GM10266 (cell line): ENCODE measurements at regions not wholly inside any gene's neighbourhood (a gene's known extent, or its start where the extent isn't known, plus 50 kb on each side); places are given as distances from the start of the nearest gene placed in this dataset.

ENCODE experiments used
- DNase-seq: peaks from one replicate; pipeline ENCODE4 v3.0.0; 2012; ENCODE audit errors: extremely low spot score
- TF ChIP-seq, protein P1 (sequence below): IDR thresholded peaks from 2 replicates; pipeline ENCODE4 v1.5.1; 2012; ENCODE audit warnings: mild to moderate bottlenecking, low read depth; ENCODE audit not compliant: control insufficient read depth, insufficient read depth; ENCODE audit errors: missing control alignments

DNA sequence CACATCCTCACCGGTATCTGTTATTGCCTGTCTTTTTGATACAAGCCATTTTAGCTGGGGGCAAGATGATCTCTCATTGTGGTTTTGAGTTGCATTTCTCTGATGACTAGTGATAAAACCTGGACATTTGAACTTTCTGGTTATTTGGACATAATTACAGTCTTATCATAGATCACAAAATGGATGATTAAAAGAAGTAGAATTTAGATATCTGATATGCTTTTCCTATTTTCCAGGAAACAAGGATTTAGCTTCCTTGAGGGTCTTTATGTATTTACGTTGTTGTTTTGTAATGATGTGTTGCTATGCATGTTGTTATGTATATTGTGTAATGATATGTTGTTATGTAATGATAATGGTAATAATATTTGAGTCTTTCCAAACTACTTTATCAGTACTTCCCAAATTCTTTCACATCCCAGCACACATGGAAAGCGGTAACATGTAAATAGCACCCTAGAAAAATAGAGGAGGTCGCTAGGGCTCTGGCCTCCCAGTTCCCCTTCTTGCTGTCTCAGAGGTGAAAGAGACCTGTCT lies 53.8 kb downstream of the GJD2 start:
- no peak for DNase-seq

GRCh38 chr15:34699968-34700640 lies 54.7 kb downstream of the GJD2 start:
- no peak for DNase-seq
- TF ChIP-seq, protein P1, sequence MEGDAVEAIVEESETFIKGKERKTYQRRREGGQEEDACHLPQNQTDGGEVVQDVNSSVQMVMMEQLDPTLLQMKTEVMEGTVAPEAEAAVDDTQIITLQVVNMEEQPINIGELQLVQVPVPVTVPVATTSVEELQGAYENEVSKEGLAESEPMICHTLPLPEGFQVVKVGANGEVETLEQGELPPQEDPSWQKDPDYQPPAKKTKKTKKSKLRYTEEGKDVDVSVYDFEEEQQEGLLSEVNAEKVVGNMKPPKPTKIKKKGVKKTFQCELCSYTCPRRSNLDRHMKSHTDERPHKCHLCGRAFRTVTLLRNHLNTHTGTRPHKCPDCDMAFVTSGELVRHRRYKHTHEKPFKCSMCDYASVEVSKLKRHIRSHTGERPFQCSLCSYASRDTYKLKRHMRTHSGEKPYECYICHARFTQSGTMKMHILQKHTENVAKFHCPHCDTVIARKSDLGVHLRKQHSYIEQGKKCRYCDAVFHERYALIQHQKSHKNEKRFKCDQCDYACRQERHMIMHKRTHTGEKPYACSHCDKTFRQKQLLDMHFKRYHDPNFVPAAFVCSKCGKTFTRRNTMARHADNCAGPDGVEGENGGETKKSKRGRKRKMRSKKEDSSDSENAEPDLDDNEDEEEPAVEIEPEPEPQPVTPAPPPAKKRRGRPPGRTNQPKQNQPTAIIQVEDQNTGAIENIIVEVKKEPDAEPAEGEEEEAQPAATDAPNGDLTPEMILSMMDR = no peak

More for the DNA sequence above, 53.8 kb downstream of the GJD2 start:
- TF ChIP-seq, protein P1 = no peak

DNA sequence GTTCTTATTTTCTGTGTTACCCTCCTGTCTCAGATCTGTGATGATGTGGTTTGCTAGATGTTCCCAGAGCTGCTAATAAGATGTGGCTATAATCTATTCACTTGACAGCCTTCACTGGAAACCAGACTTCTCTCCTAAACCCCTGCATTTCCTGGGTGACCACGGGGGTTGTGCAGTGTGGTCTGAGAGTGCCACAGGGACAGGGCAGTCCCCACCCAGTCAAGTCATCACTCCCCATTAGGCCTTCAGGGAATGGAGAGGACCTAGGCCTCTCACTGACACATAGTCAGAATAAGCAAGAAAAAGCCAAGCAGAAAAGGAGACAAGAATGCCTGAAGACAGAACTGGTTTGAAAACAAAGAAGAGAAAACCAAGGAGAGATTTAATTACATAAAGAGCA lies 58.3 kb downstream of the GJD2 start:
- DNase-seq = no peak
- TF ChIP-seq, protein P1 = no peak

- TF ChIP-seq, protein P1 = no peak
- DNase-seq = no peak
Measured at GRCh38 chr15:34693053-34693744, 61.6 kb downstream of the GJD2 start.

- no peak for DNase-seq
- TF ChIP-seq, protein P1 = no peak
Measured at GRCh38 chr15:34691034-34691433, 63.8 kb downstream of the GJD2 start.

- TF ChIP-seq, protein P1 = no peak
- no peak for DNase-seq
Measured at GRCh38 chr15:34688699-34689098, 66.1 kb downstream of the GJD2 start.

GRCh38 chr15:34684351-34684750 lies 70.4 kb downstream of the GJD2 start:
- DNase-seq = no peak
- TF ChIP-seq, protein P1 = no peak
